Neural cell (in vitro differentiated cells): ENCODE measurements at regions not wholly inside any gene's neighbourhood (a gene's known extent, or its start where the extent isn't known, plus 50 kb on each side); places are given as distances from the start of the nearest gene placed in this dataset.

Experiments
- H2AFZ ChIP-seq: fragments of 200-600, 300-800 bp; sonication (generic), shearing (Covaris generic); 2 replicates; pipeline ENCODE4 v1.6.0; 2014; ENCODE audit warnings: low read depth, mild to moderate bottlenecking, antibody characterized with exemption, low read length, moderate library complexity
- H3F3A ChIP-seq: fragments of 200-600 bp; shearing (Covaris generic); 2 replicates; pipeline ENCODE4 v1.6.1; 2016; ENCODE audit warnings: mild to moderate bottlenecking, moderate library complexity, mixed read lengths, antibody characterized with exemption, low read length; ENCODE audit not compliant: insufficient read depth, poor library complexity, severe bottlenecking
- H3K27ac ChIP-seq: fragments of 200-600, 300-800 bp; sonication (generic), shearing (Covaris generic); 2 replicates; pipeline ENCODE4 v1.5.1; 2014; ENCODE audit warnings: mild to moderate bottlenecking, low read length, moderate library complexity
- H3K27me3 ChIP-seq: fragments of 300-800, 200-600 bp; sonication (generic), shearing (Covaris generic); 2 replicates; pipeline ENCODE4 v1.6.0; 2014; ENCODE audit warnings: mild to moderate bottlenecking, low read depth, low read length, moderate library complexity; ENCODE audit not compliant: insufficient read depth
- H3K36me3 ChIP-seq: fragments of 300-800, 200-600 bp; sonication (generic), shearing (Covaris generic); 2 replicates; pipeline ENCODE4 v1.5.1; 2014; ENCODE audit warnings: mild to moderate bottlenecking, antibody characterized with exemption, low read length, moderate library complexity; ENCODE audit not compliant: insufficient read depth
- H3K4me2 ChIP-seq: fragments of 300-800, 200-600 bp; sonication (generic), shearing (Covaris generic); 2 replicates; pipeline ENCODE4 v1.6.0; 2014; ENCODE audit warnings: mild to moderate bottlenecking, low read length
- H3K4me3 ChIP-seq: fragments of 300-800, 200-600 bp; sonication (generic), shearing (Covaris generic); 2 replicates; pipeline ENCODE4 v1.5.1; 2014; ENCODE audit warnings: mild to moderate bottlenecking, low read length, moderate library complexity
- H3K79me2 ChIP-seq: fragments of 200-600 bp; shearing (Covaris generic); replicated peaks from 2 replicates; pipeline ENCODE4 v1.6.0; 2014; ENCODE audit warnings: mild to moderate bottlenecking, low read length, moderate library complexity; ENCODE audit not compliant: insufficient read depth
- H3K9ac ChIP-seq: fragments of 300-800, 200-600 bp; sonication (generic), shearing (Covaris generic); 2 replicates; pipeline ENCODE4 v1.6.1; 2016; ENCODE audit warnings: mild to moderate bottlenecking, low read length, mixed read lengths
- H3K9me2 ChIP-seq: fragments of 200-600 bp; shearing (Covaris generic); 2 replicates; pipeline ENCODE4 v1.6.1; 2016; ENCODE audit warnings: mild to moderate bottlenecking, low read length, mixed read lengths; ENCODE audit not compliant: insufficient read depth
- H3K9me3 ChIP-seq: fragments of 200-600, 300-800 bp; sonication (generic), shearing (Covaris generic); 2 replicates; pipeline ENCODE4 v1.6.1; 2016; ENCODE audit warnings: mild to moderate bottlenecking, mixed run types, low read length, moderate library complexity, mixed read lengths
- H4K20me1 ChIP-seq: fragments of 200-600 bp; shearing (Covaris generic); 2 replicates; pipeline ENCODE4 v1.6.1; 2016; ENCODE audit warnings: mild to moderate bottlenecking, mixed run types; ENCODE audit not compliant: insufficient read depth
- EP300 ChIP-seq: fragments of 450-650 bp; conservative IDR thresholded peaks from 2 replicates; pipeline ENCODE4 v1.6.1; 2014; ENCODE audit warnings: antibody characterized with exemption, mild to moderate bottlenecking, moderate library complexity; ENCODE audit not compliant: poor library complexity, severe bottlenecking
- EZH2 ChIP-seq: fragments of 200-600, 300-800 bp; shearing (Covaris generic), sonication (generic); IDR thresholded peaks from 2 replicates; pipeline ENCODE4 v1.6.1; 2014; ENCODE audit warnings: antibody characterized with exemption, low read length, borderline replicate concordance, mild to moderate bottlenecking; ENCODE audit not compliant: insufficient read depth, poor library complexity, severe bottlenecking
- MXI1 ChIP-seq: fragments of 450-650 bp; conservative IDR thresholded peaks from 2 replicates; pipeline ENCODE4 v1.6.1; 2014; ENCODE audit warnings: antibody characterized with exemption, mild to moderate bottlenecking; ENCODE audit not compliant: poor library complexity, severe bottlenecking
- POLR2AphosphoS5 ChIP-seq: IDR thresholded peaks from 2 replicates; pipeline ENCODE4 v1.6.1; 2012
- RAD21 ChIP-seq: fragments of 450-650 bp; conservative IDR thresholded peaks from 2 replicates; pipeline ENCODE4 v1.6.1; 2014; ENCODE audit warnings: antibody characterized with exemption, mild to moderate bottlenecking, moderate library complexity
- SMC3 ChIP-seq: fragments of 450-650 bp; conservative IDR thresholded peaks from 2 replicates; pipeline ENCODE4 v1.6.1; 2014; ENCODE audit warnings: antibody characterized with exemption, mild to moderate bottlenecking, moderate library complexity; ENCODE audit not compliant: poor library complexity
- TAF1 ChIP-seq: IDR thresholded peaks from 2 replicates; pipeline ENCODE4 v1.6.1; 2012; ENCODE audit warnings: low read depth
- TF ChIP-seq, protein P1 (sequence below): IDR thresholded peaks from 2 replicates; pipeline ENCODE4 v1.6.1; 2012; ENCODE audit warnings: borderline replicate concordance
- TF ChIP-seq, protein P2 (sequence below): fragments of 450-650 bp; IDR thresholded peaks from 2 replicates; pipeline ENCODE4 v1.5.1; 2014; ENCODE audit warnings: antibody characterized with exemption, mild to moderate bottlenecking, moderate library complexity; ENCODE audit not compliant: poor library complexity, severe bottlenecking

DNA sequence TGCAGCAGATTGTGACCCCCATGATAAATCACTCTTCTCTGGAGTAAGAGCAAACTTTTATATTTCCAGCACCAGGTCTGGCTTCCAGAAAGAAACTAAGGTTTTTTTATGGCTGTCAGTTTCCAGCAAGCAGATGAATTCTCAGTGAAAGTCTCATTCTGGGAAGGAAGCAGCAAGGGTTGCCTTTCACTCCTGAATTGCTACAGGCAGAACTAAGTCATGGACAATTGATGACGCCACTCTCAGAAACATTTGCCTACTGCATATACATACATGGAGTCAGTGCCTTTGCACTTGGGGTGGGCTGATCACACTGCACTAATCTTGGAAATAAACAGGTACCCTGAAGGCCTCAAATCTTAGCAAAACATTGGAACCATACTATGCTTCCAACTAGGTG, 80.0 kb downstream of the IL21 start:
- Histone ChIP-seq H3K9me2 (no peaks in the 10 kb centered on the region), H3K9me3 (no peaks in the 10 kb centered on the region), H3K27ac (no peak overlapping the region), H3K4me2 (no peak overlapping the region), H2AFZ (no peak overlapping the region), H3K9ac (no peak overlapping the region), H3K4me3 (no peak overlapping the region), H3K36me3 (no peaks in the 10 kb centered on the region), H3K27me3 (no peaks in the 10 kb centered on the region), H3F3A (no peaks in the 10 kb centered on the region), H3K79me2 (no peaks in the 10 kb centered on the region), H4K20me1 (no peaks in the 10 kb centered on the region)
- TF ChIP-seq EP300, result no peak
- no peak for TF ChIP-seq TAF1
- TF ChIP-seq EZH2, result no peak
- no peak for TF ChIP-seq RAD21
- TF ChIP-seq, protein P1, sequence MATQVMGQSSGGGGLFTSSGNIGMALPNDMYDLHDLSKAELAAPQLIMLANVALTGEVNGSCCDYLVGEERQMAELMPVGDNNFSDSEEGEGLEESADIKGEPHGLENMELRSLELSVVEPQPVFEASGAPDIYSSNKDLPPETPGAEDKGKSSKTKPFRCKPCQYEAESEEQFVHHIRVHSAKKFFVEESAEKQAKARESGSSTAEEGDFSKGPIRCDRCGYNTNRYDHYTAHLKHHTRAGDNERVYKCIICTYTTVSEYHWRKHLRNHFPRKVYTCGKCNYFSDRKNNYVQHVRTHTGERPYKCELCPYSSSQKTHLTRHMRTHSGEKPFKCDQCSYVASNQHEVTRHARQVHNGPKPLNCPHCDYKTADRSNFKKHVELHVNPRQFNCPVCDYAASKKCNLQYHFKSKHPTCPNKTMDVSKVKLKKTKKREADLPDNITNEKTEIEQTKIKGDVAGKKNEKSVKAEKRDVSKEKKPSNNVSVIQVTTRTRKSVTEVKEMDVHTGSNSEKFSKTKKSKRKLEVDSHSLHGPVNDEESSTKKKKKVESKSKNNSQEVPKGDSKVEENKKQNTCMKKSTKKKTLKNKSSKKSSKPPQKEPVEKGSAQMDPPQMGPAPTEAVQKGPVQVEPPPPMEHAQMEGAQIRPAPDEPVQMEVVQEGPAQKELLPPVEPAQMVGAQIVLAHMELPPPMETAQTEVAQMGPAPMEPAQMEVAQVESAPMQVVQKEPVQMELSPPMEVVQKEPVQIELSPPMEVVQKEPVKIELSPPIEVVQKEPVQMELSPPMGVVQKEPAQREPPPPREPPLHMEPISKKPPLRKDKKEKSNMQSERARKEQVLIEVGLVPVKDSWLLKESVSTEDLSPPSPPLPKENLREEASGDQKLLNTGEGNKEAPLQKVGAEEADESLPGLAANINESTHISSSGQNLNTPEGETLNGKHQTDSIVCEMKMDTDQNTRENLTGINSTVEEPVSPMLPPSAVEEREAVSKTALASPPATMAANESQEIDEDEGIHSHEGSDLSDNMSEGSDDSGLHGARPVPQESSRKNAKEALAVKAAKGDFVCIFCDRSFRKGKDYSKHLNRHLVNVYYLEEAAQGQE, result no peak
- TF ChIP-seq MXI1, result no peak
- TF ChIP-seq POLR2AphosphoS5, result no peak
- TF ChIP-seq SMC3, result no peak
- TF ChIP-seq, protein P2, sequence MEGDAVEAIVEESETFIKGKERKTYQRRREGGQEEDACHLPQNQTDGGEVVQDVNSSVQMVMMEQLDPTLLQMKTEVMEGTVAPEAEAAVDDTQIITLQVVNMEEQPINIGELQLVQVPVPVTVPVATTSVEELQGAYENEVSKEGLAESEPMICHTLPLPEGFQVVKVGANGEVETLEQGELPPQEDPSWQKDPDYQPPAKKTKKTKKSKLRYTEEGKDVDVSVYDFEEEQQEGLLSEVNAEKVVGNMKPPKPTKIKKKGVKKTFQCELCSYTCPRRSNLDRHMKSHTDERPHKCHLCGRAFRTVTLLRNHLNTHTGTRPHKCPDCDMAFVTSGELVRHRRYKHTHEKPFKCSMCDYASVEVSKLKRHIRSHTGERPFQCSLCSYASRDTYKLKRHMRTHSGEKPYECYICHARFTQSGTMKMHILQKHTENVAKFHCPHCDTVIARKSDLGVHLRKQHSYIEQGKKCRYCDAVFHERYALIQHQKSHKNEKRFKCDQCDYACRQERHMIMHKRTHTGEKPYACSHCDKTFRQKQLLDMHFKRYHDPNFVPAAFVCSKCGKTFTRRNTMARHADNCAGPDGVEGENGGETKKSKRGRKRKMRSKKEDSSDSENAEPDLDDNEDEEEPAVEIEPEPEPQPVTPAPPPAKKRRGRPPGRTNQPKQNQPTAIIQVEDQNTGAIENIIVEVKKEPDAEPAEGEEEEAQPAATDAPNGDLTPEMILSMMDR, result no peak

DNA sequence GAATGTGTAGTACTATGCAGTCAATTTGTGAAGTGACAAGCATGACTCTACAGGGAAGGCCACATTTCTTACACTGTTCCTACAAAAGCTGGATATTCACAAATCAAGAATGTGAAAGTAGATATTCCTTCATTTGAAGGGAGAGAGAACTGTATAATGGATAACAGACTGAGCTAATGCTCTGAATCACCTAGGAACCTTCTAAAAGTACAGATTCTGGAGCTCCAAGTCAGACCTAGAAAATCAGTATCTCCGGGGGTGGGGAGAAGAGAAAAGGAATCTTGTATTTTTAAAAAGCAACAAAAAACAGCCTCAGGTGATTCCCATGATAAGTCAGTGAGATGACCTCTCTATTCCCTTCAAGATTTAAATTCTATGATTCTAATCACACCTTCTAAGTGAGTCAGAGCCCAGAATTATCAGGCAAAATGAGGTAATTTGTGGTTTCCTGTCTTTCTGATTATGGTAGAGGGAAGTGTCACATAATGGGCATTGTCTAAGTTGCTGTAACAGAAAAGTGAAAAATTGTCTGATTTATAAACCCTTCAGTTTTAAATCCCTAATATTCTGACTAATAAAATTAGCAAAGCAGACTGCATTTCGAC, 80.9 kb downstream of the IL21 start:
- Histone ChIP-seq H3K79me2 (no peaks in the 10 kb centered on the region), H3K4me3 (no peak overlapping the region), H2AFZ (no peak overlapping the region), H3K9me3 (no peaks in the 10 kb centered on the region), H3K9me2 (no peaks in the 10 kb centered on the region), H3F3A (no peaks in the 10 kb centered on the region), H3K4me2 (no peak overlapping the region), H3K36me3 (no peaks in the 10 kb centered on the region), H3K27ac (no peak overlapping the region), H3K9ac (no peak overlapping the region), H3K27me3 (no peaks in the 10 kb centered on the region), H4K20me1 (no peaks in the 10 kb centered on the region)
- TF ChIP-seq, protein P2, result no peak
- TF ChIP-seq TAF1 (no peak), EP300 (no peak), EZH2 (no peak)
